ENCODE measurements at regions not wholly inside any gene's neighbourhood (a gene's known extent, or its start where the extent isn't known, plus 50 kb on each side); places are given as distances from the start of the nearest gene placed in this dataset.

GRCh38 chr4:63029380-63029779, 1379.9 kb downstream of the TECRL start:
- Mint-ChIP-seq H3K4me1 (ENCODE audit: low read depth) (no peaks in the 10 kb centered on the region), H3K36me3 (no peaks in the 10 kb centered on the region), H3K27ac (no peak overlapping the region), H3K27me3 (no peaks in the 10 kb centered on the region), H3K9me3 (ENCODE audit: low read depth) (peaks cover 8% of the 10 kb centered on the region), H3K4me3 (no peak overlapping the region)

DNA sequence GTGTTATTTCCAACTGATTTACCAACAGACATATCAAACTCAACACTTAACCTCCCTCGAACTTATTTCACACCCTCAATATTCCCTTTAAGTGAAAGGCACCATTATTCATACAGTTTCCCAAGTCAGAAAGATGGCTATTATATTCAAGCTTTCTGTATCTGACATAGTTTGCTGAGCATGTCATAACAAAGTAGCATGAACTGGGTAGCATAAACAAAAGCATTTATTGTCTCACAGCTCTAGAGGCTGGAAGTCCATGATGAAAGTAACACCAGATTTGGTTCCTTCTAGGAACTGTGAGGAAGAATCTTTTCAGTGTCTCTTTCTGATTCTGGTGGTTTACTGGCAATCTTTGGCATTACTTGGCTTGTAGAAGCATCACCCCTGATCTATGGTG, 1388.6 kb downstream of the TECRL start:
- no peaks in the 10 kb centered on the region for H3K36me3 Mint-ChIP-seq
- H3K4me3 Mint-ChIP-seq, result no peak overlapping the region
- no peaks in the 10 kb centered on the region for H3K27me3 Mint-ChIP-seq
- H3K9me3 Mint-ChIP-seq (ENCODE audit: low read depth), result peaks cover 13% of the 10 kb centered on the region
- H3K4me1 Mint-ChIP-seq (ENCODE audit: low read depth), result no peaks in the 10 kb centered on the region
- H3K27ac Mint-ChIP-seq, result no peak overlapping the region

DNA sequence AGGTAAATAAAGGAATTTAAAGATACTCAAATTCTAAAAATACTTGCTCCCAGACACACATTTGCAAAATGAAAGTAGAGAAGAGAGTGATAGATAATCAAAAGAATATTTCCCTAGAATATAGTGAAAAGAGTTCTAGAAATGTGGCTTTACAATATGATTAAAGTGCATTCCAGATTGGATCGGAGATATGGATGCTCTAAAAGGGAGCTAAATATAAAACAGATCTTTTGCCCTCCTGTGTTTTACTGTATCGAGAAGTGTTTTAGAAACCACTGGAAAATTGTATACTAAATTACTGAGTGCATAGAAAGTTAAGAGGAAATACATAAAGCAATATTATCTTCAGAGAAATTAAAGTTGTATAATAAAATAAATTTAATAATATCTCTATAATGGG, 1392.0 kb downstream of the TECRL start:
- Mint-ChIP-seq H3K36me3 (no peaks in the 10 kb centered on the region), H3K27ac (no peak overlapping the region), H3K9me3 (ENCODE audit: low read depth) (peaks cover 21% of the 10 kb centered on the region), H3K4me3 (no peak overlapping the region), H3K27me3 (no peaks in the 10 kb centered on the region), H3K4me1 (ENCODE audit: low read depth) (no peaks in the 10 kb centered on the region)

- Mint-ChIP-seq H3K9me3 (ENCODE audit: low read depth) (peaks cover 4% of the 10 kb centered on the region), H3K27ac (no peak overlapping the region), H3K4me1 (ENCODE audit: low read depth) (no peaks in the 10 kb centered on the region), H3K27me3 (no peaks in the 10 kb centered on the region), H3K36me3 (no peaks in the 10 kb centered on the region), H3K4me3 (no peak overlapping the region)
Observed at GRCh38 chr4:62970846-62971245, 1438.4 kb downstream of the TECRL start.

GRCh38 chr4:62960415-62960814, 1448.8 kb downstream of the TECRL start:
- Mint-ChIP-seq H3K4me3 (no peak overlapping the region), H3K27me3 (no peaks in the 10 kb centered on the region), H3K27ac (no peak overlapping the region), H3K9me3 (ENCODE audit: low read depth) (peaks cover 3% of the 10 kb centered on the region), H3K4me1 (ENCODE audit: low read depth) (no peaks in the 10 kb centered on the region), H3K36me3 (no peaks in the 10 kb centered on the region)

GRCh38 chr4:62953752-62954151, 1455.5 kb downstream of the TECRL start:
- Mint-ChIP-seq H3K36me3 (no peaks in the 10 kb centered on the region), H3K4me3 (no peak overlapping the region), H3K27me3 (no peaks in the 10 kb centered on the region), H3K9me3 (ENCODE audit: low read depth) (peaks cover 15% of the 10 kb centered on the region), H3K27ac (no peak overlapping the region), H3K4me1 (ENCODE audit: low read depth) (no peaks in the 10 kb centered on the region)

- Mint-ChIP-seq H3K4me3 (no peak overlapping the region), H3K4me1 (ENCODE audit: low read depth) (no peaks in the 10 kb centered on the region), H3K9me3 (ENCODE audit: low read depth) (peaks cover 16% of the 10 kb centered on the region), H3K27ac (no peak overlapping the region), H3K36me3 (no peaks in the 10 kb centered on the region), H3K27me3 (no peaks in the 10 kb centered on the region)
Observed at GRCh38 chr4:62952366-62952765, 1456.9 kb downstream of the TECRL start.

DNA sequence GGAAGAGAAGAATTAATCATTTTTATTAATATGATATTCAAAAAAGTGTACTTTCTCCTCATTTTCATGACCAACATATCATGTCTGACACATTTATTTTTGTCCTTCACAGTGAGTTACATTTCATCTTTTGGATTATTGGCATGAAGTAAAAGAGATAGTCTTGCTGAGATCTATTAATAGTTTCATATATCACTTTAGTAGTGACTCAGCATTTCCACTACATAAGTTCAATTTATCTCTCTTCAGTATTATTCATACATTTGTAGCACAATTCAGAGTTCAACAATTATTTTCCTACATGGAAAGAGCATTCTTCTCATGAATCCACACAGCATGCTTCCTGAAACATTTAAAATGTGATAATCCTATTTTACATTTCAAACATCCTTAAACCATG, 1461.1 kb downstream of the TECRL start:
- H3K4me1 Mint-ChIP-seq (ENCODE audit: low read depth), result no peaks in the 10 kb centered on the region
- no peaks in the 10 kb centered on the region for H3K36me3 Mint-ChIP-seq
- no peaks in the 10 kb centered on the region for H3K27me3 Mint-ChIP-seq
- peaks cover 15% of the 10 kb centered on the region for H3K9me3 Mint-ChIP-seq (ENCODE audit: low read depth)
- no peak overlapping the region for H3K27ac Mint-ChIP-seq
- H3K4me3 Mint-ChIP-seq, result no peak overlapping the region

DNA sequence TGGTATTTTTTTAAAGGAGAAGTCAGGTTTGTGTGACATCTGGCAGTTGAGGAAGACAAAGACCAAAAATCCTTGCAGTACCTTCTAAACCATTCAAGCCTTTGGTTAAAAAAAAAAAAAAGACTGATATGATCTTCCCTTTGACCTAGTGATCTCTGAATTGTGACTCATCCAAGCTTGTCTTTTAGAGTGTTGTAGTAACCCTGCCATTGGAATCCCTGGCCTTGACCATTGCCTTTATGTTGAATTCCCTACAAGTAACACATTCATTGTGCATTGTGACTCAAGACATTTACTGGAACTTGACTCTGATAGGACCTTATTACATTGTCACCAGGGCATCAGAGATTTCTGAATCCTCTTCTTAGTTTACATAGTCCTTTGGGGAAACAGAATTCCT, 1469.0 kb downstream of the TECRL start:
- H3K4me1 Mint-ChIP-seq (ENCODE audit: low read depth), result no peaks in the 10 kb centered on the region
- H3K9me3 Mint-ChIP-seq (ENCODE audit: low read depth), result peaks cover 28% of the 10 kb centered on the region
- H3K27me3 Mint-ChIP-seq, result no peaks in the 10 kb centered on the region
- H3K36me3 Mint-ChIP-seq, result no peaks in the 10 kb centered on the region
- H3K27ac Mint-ChIP-seq, result no peak overlapping the region
- no peak overlapping the region for H3K4me3 Mint-ChIP-seq

DNA sequence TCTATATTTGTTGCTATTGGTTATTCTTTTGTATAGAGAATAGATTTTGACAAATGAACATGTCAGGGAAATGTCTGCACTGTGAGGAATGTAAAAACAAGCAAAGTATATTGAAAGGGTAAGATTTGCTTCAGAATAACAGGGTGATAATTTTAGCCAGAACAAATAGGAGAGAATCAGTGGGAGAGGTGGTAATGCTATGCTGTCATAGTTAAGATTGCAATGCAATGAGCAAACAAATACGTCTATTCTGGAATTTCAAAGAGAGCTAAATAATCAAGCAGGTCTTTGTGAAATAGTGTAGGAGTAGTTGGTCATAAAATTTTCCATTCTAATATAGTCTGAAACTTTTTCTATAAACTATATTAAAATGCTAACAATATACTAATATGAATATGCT, 1478.4 kb downstream of the TECRL start:
- Mint-ChIP-seq H3K36me3 (no peaks in the 10 kb centered on the region), H3K27me3 (no peaks in the 10 kb centered on the region), H3K27ac (no peak overlapping the region), H3K4me1 (ENCODE audit: low read depth) (no peaks in the 10 kb centered on the region), H3K4me3 (no peak overlapping the region), H3K9me3 (ENCODE audit: low read depth) (peaks cover 26% of the 10 kb centered on the region)

- Mint-ChIP-seq H3K4me3 (no peak overlapping the region), H3K4me1 (ENCODE audit: low read depth) (no peaks in the 10 kb centered on the region), H3K27ac (no peak overlapping the region), H3K36me3 (no peaks in the 10 kb centered on the region), H3K27me3 (no peaks in the 10 kb centered on the region), H3K9me3 (ENCODE audit: low read depth) (peaks cover 18% of the 10 kb centered on the region)
Observed at GRCh38 chr4:62928483-62928882, 1480.8 kb downstream of the TECRL start.

DNA sequence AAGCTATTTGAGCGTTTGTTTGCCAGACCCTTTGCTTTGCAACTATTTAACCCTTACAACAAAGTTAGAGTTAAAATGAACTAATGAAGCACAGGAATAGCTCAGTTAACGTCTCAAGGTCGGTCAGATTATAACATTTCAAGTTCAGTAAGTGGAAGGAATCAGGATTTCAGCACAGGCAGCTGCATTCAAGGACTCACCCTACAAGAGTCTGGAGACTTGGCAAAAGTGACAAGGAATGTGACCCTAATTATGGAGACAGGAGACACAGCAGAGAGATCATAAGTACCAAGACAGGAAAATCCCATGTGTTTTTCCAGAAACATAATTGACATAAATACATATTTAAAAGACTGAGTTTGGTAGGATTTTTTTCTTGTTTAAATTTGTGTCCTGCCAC, 1481.7 kb downstream of the TECRL start:
- Mint-ChIP-seq H3K27ac (no peak overlapping the region), H3K9me3 (ENCODE audit: low read depth) (peaks cover 16% of the 10 kb centered on the region), H3K36me3 (no peaks in the 10 kb centered on the region), H3K4me3 (no peak overlapping the region), H3K4me1 (ENCODE audit: low read depth) (no peaks in the 10 kb centered on the region), H3K27me3 (no peaks in the 10 kb centered on the region)

DNA sequence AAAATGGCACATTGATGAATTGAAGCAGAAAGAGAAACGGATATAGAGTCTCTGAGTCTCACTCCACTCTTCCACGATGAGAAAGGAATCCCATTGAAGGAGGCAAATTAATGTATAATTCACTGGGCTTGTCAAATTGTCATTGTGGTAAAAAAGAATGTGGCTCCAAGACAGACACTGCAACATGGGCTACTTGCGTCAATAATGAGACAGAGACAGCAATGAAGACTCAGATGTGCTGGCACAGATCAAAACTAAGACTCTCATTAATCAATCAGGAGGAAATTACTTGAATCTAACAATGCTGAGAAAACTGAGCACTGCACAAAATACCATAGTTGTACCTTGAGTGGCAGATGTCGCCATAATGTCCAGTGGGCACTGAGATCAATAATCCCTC, 1485.5 kb downstream of the TECRL start:
- peaks cover 3% of the 10 kb centered on the region for H3K9me3 Mint-ChIP-seq (ENCODE audit: low read depth)
- H3K4me3 Mint-ChIP-seq, result no peak overlapping the region
- no peak overlapping the region for H3K27ac Mint-ChIP-seq
- no peaks in the 10 kb centered on the region for H3K4me1 Mint-ChIP-seq (ENCODE audit: low read depth)
- no peaks in the 10 kb centered on the region for H3K27me3 Mint-ChIP-seq
- H3K36me3 Mint-ChIP-seq, result no peaks in the 10 kb centered on the region

- Mint-ChIP-seq H3K36me3 (no peaks in the 10 kb centered on the region), H3K27ac (no peak overlapping the region), H3K4me1 (ENCODE audit: low read depth) (no peaks in the 10 kb centered on the region), H3K27me3 (no peaks in the 10 kb centered on the region), H3K4me3 (no peak overlapping the region), H3K9me3 (ENCODE audit: low read depth) (peaks cover 4% of the 10 kb centered on the region)
Observed at GRCh38 chr4:62917649-62918048, 1491.6 kb downstream of the TECRL start.

DNA sequence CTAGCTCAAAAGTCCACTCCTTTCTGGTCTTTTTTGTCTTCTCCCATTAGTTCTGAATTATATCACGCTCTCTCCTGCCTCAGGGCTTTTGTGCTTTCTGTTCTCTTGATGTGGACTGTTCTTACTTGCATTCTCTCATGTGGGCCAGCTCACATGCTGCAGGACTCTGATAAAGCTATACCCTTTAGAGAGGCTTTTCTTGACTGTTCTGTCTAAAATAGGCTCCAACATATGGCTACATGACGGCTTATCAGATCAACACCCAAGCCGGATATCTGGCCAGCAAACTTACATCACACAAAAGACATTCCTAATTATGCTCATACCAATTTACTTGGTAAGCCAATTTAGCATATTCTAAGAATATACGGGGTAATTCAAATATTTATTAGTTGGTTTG, 1494.5 kb downstream of the TECRL start:
- H3K4me3 Mint-ChIP-seq, result no peak overlapping the region
- no peaks in the 10 kb centered on the region for H3K4me1 Mint-ChIP-seq (ENCODE audit: low read depth)
- no peaks in the 10 kb centered on the region for H3K36me3 Mint-ChIP-seq
- no peaks in the 10 kb centered on the region for H3K27me3 Mint-ChIP-seq
- H3K27ac Mint-ChIP-seq, result no peak overlapping the region
- H3K9me3 Mint-ChIP-seq (ENCODE audit: low read depth), result peaks cover 9% of the 10 kb centered on the region

DNA sequence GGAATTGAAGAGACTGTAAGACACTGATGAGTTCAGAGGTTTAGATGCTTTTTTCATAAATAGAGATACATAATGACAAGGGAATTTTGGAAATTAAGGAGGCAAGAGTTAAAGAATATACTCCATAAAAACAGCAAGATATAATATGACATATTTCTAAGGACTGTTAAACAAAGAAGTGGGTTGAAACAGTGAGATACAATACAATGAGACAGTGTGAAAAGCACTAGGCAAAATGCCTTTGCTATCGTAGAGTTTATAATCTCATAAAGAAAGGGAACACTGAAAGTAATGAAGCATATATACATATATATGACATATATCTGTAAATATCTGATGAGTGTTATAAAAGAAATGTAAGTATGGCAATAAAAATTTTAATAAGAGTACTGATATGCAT, 1496.2 kb downstream of the TECRL start:
- no peaks in the 10 kb centered on the region for H3K4me1 Mint-ChIP-seq (ENCODE audit: low read depth)
- H3K36me3 Mint-ChIP-seq, result no peaks in the 10 kb centered on the region
- H3K27me3 Mint-ChIP-seq, result no peaks in the 10 kb centered on the region
- H3K9me3 Mint-ChIP-seq (ENCODE audit: low read depth), result peaks cover 9% of the 10 kb centered on the region
- H3K4me3 Mint-ChIP-seq, result no peak overlapping the region
- H3K27ac Mint-ChIP-seq, result no peak overlapping the region

- no peak overlapping the region for H3K4me3 Mint-ChIP-seq
- H3K9me3 Mint-ChIP-seq (ENCODE audit: low read depth), result peaks cover 9% of the 10 kb centered on the region
- H3K27me3 Mint-ChIP-seq, result no peaks in the 10 kb centered on the region
Observed at GRCh38 chr4:62912531-62912930, 1496.7 kb downstream of the TECRL start.

More at GRCh38 chr4:62912531-62912930, 1496.7 kb downstream of the TECRL start:
- no peaks in the 10 kb centered on the region for H3K4me1 Mint-ChIP-seq (ENCODE audit: low read depth)
- H3K36me3 Mint-ChIP-seq, result no peaks in the 10 kb centered on the region
- H3K27ac Mint-ChIP-seq, result no peak overlapping the region

All from activated naive CD8-positive, alpha-beta T cell (primary cell).